ENCODE measurements at regions not wholly inside any gene's neighbourhood (a gene's known extent, or its start where the extent isn't known, plus 50 kb on each side); places are given as distances from the start of the nearest gene placed in this dataset.

DNA sequence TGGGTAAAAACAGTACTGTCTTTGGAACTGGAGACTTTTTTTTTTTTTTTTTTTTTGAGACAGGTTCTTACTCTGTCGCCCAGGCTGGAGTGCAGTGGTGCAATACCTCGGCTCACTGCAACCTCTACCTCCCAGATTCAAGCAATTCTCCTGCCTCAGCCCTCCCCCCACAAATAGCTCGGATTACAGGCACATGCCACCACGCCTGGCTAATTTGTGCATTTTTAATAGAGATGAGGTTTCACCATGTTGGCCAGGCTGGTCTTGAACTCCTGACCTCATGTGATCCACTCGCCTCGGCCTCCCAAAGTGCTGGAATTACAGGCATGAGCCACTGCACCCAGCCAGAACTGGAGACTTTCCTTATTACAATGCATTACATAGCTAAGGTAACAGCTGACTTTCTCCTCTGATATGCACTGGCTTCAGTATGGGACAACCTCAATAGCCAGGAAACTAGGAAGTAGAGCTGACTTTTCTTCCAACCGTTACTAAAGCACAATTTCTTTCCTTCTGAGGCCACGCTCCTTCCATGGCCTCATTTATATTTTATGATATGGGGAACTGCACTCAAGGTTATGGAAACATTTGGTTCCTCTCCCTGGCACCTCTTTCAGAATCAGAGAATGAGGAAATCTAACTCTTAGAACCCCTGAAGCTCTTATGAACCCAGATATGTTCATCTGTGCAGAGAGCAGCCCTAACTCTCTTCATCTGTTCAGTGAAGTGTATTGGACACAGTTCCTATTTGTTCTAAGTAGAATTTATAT, 53.5 kb upstream of the FAM9B start:
- DNase-seq (ENCODE audit: low read depth in 2 of 2), result no peak

DNA sequence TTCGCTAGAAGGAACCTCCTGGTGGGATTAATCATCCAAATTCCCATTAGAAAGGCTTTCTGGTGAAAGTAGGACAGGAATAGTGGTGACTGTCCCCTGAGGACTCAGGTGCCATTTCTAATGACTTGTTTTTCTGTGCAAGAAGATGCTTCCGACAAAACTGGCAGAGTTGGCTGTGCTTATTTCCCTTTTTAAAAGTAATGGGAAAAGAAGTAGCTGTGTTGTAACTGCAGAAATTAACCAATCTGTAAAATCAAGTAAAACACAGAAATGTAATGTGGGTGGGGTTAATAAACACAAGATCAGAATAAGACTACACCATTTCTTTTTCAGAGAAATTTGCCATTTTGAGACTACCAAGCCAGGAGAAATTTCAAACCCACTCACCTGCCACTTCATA, 55.0 kb upstream of the FAM9B start:
- DNase-seq (ENCODE audit: low read depth in 2 of 2), result no peak

DNA sequence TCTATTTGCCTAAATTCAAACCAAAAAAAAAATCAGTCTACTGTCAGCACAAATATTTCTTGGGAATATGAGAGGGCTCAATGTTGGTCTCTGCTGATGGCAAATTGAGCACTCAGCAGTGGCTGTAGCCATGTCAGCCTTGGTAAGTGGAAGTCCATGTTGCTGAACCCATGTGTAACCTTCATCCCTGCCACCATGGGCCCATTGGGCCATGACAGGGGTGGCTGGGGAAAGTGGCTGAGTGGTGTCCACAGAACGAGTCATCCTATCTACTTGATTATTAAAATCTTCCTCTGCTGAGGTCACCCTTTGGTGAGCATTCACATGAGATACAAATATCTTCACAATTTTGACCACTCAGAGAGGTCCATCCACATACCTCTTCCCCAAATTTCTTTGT, 56.8 kb upstream of the FAM9B start:
- no peak for DNase-seq (ENCODE audit: low read depth in 2 of 2)

DNA sequence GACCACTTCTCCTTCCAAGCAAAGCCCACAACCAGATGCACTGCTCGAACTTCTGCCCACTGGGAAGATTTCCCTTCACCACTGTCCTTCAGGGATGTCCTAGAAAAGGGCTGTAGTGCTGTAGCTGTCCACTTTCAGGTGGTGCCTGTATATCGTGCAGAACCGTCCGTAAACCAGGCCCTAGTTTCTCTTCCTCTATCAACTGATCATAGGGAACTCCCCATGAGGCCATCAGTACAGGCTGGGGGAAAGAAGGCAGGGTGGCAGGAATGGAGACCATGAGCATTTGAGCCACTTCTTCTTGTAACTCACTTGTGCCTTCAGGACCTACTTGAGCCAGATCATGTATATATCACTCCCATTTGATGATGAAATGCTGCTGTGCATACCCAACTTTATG, 57.3 kb upstream of the FAM9B start:
- no peak for DNase-seq (ENCODE audit: low read depth in 2 of 2)

DNA sequence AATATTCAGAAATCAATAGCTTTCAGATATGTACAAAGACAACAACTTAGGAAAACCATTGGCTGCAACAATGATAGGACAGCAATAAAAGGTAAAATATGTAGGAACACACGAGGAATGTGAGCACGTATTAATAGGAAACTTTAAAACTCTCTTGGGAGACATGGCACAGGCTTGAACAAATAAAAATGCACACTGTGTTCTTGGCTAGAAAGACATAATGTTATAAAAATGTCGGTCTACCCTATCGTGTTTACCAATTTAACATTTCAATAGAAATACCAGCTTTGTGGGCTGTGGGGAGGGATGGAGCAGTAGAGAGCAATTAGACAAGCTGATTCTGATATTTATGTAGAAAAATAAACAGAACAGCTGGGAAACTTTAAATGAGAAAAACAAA, 69.0 kb upstream of the FAM9B start:
- DNase-seq (ENCODE audit: low read depth in 2 of 2), result no peak

DNA sequence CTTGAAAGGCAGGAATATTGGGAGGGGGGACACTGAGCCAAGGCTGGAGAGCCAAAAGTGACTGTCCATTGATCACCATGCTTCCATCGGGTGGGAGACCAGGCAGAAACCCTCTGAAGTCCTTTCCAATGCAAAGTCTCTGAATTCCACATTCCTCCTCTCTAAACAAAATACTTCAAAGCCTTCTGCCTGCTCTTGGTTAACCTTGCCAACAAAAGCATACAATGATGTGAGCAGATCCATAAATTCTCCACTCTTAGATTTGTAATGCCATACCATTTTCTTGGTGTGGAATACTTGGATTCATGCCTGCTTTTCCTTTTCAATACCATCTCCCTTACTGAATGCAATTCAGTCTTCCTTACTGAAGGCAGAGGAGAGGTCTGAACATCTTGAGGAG, 74.1 kb upstream of the FAM9B start:
- no peak for DNase-seq (ENCODE audit: low read depth in 2 of 2)

DNA sequence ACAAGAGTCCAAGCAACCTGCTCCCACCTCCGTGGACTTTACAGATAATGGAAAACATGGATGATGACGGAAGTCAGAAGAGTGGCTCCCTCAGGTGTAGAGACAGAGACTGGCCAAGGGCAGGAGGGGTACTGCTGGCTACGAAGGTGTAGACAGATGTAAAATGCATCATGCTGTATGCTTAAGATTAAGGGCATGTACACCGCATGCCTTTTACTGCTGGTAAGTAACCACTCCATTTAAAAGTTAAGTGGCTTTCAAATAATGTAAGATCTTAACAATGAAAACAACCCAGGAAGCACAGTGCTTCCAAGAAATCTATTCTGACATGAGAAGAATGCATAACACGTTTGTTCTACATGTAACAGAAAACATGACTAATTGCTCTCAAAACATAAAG, 76.9 kb upstream of the FAM9B start:
- DNase-seq (ENCODE audit: low read depth in 2 of 2), result no peak

DNA sequence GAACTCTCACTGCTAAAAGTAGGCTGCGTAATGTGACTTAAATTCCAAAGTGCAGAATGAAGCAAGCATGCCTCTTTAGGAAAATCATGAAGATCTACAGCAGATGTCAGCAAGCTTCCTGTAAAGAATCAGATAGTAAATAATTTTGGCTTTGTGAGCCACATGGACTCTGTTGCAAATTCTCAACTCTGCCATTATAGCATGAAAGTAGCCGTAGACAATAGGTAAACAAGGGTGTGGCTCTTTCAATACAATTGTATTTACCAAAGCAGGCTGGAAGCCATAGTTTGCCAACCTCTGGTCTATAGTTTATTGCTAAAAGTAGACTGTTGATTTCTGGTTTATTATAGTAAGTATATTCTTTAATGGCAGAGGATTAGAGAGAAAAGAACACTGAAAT, 80.3 kb upstream of the FAM9B start:
- no peak for DNase-seq (ENCODE audit: low read depth in 2 of 2)

DNA sequence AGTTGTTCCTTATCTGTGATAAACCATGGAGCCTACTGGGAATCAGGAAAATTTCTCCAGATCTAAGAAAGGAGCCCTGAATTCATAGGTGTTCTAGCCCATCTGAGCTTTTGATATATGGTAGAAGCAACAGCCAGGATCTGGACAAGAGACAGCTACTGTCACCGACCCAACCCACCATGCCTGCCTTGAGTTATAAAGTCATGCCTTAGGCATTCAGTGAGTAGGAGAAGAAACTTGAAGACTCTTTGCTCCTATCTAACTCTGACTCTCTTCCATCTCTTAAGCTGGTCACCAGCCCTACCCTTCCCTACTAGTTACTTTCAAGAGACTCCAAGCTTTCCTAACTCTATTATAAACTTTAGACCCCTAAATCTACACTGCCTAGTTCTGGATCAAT, 83.9 kb upstream of the FAM9B start:
- DNase-seq (ENCODE audit: low read depth in 2 of 2), result no peak

DNA sequence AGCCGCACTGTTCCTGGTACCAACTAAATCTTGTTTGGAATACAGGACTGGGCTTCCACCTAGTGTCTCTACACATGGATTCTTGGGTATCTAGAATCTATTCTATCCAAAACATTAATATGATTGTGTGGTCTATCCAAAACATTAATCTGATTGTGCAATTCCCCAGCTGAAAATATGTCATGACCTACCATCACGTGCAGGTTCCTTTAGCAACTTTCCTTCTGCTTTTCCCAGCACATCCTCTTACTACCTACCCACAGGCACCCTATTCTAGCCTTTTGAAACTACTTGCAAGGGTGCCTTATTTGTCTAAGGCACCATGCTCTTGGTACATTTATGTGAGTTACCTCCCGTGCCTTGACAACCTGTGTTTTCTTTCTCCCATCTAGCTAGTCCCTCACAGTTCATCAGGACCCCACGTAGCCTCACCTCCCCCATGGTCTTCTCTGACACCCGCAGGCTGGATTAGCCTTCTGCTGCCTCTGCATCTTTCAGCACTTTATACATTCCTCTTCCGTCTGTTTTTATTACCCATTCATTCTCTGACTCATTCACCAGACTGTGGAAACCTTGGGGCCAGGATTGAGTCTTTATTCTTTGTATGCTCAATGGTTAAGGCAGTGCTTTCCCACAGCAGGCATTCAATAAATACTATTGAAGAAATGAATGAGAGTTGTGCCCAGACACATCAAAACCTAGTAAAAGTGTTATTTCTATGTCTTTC, 88.8 kb upstream of the FAM9B start:
- no peak for DNase-seq (ENCODE audit: low read depth in 2 of 2)

DNA sequence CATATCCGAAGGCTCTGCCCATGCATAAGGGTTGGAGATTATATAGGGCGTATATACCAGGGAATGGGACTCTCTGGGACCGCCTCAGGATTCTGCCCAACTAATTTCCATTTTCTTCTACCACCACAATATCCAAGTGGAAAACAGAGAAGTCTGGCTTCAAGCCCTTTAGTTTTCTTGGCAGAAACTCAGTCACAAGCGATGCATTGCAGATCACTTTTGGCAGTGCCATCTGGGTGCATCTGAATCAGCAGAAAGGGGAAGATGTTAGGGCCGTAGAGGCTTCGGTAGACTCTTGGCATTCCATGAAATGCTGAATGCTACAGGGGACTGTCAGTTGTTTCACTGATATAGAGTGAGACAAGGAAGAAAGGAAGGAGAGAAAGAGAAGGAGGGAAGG, 94.1 kb upstream of the FAM9B start:
- no peak for DNase-seq (ENCODE audit: low read depth in 2 of 2)

DNA sequence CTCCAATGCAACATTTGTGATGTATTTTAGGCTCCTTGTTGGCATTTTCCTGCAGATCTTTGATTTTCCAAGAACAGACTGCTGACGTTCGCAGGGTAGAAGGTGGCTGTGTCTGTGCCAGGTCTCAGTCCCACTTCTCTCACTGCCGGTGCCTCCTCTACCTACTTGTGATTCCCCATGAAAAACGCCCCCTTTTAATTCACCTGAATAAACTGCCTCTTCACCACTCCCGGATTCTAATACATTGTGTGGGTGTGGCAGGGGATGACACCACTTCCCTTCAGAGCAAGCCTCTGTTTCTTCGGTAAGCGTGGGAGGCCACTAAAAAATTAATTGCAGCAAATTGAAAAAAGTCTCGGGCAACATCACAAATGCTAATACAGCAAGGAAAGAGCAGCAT, 96.1 kb upstream of the FAM9B start:
- no peak for DNase-seq (ENCODE audit: low read depth in 2 of 2)

DNA sequence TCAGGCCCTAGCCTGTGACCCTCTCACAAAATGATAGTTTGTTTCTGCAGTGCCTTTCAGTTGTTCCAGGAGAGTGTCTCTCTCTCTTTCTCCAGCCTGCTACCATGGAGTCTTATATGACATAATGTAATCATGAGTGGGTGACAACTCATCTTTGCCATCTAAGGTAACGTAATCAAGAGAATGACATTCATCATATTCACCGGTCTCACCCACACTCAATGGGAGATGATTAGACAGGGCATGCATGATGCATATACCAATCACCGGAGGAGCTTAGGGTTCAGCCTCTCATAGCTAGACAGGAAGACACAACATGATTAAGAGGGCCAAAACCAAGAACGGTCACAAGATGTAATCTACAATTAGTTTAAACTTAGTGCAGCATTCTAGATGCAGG, 97.1 kb upstream of the FAM9B start:
- no peak for DNase-seq (ENCODE audit: low read depth in 2 of 2)

DNA sequence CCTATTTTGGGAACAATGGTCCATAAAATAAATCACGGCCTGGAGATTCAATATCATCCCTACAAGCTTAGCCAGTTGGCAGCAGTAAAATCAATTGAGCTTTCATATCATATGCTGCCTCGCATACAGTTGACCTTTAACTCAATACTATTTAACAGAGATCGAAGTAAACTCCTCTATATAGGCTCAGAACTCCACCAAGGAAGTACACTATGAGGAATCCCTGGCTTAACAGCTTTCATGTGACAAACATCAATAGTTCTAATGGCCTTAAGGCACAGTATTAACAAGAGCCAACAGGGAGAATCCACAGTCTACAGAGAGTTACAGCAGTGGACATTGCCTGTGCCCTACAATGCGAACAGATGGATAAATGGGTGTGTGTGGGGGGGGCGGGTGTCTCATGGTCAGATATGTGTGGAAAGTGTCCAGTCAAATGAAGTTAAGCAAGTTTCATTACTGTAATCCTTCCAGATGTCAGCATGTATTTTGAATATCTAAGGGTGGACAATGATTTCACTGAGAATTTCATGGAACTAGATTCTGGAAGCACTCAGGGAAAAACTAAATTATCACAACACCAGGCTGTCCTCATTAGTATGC, 98.2 kb upstream of the FAM9B start:
- peak in 1 of 2 donors; percentile 6 for DNase-seq (ENCODE audit: low read depth in 2 of 2)

DNA sequence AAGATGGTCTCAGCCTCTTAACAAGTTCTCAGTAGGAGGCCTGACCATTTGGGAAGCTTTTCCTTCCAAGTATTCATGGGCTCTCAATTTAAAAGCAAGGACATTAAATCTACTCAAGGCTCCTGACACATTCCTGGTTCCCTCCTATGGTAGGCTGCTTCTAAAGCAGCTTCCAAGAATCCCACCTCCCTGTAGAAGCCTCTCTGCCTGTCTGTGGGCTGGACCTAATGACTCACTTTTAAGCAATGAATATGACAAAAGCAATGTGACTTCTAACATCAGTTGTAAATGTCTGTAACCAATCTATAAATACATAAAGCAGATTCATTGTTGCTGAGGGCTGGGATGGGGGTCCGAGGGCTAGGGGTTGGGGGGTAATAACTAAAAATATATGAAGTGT, 99.5 kb upstream of the FAM9B start:
- DNase-seq (ENCODE audit: low read depth in 2 of 2), result no peak

DNA sequence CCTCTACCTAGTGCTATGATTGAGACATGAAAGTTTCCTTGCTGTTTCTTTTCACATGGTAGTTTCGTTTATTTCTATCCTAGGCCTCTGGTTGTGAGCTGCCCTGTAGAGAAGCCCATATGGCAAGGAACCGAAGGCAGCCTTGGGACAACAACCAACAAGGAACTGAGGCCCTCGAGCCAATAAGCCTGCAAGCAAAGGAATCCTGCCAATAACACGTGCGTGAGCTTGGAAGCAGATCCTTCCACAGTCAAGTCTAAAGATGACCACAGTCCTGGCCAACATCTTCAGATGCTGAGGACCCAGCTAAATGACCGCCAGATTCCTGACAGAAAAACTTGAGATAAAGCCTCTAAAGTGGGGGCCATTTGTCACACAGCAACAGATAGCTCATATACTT, 100.4 kb upstream of the FAM9B start:
- no peak for DNase-seq (ENCODE audit: low read depth in 2 of 2)

DNA sequence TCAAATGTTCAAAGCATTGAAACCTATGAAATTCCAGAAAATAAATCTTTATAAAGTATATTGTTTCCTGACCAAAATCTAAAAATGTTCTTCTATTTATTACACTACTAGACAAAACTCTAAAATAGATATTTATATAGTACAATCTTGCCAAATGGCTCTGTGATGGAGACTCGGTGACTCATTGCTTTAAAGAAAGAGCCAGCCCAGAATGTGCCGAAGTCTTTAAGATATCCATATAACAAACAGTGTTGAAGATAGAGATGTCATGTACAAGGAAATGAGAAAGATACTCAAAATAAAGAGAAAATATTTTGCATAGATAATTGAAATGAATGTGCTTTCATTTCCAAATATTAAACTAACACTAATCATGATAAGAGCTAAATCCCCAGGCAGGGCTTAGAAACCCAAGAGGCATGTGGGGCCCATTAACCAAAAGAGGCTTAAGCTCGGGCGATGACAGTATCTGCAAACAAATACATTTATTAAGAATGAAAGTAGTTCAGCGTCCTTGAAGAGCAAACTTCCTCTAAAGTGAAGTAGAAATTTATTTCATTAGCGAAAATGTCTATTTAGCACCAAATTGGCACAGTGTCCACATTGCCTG, 102.1 kb upstream of the FAM9B start:
- no peak for DNase-seq (ENCODE audit: low read depth in 2 of 2)

DNA sequence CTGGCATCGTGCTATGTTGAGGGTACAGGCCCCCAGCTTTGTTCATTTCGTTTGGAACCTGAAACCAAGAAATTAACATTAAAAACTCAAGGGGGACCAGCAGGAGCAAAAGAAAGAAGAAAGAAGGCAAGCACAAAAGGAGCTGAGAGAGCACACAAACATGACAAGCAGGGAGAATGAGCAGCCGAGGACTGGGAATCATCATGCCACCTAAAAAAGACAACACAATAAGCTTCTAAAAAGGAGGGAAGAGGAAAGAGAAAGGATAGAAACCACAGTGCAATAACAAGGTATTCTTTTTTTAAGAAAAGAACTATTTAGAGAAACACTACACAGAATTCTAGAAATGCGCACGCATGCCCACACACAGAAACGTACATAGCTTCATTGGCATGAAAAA, 103.2 kb upstream of the FAM9B start:
- no peak for DNase-seq (ENCODE audit: low read depth in 2 of 2)

DNA sequence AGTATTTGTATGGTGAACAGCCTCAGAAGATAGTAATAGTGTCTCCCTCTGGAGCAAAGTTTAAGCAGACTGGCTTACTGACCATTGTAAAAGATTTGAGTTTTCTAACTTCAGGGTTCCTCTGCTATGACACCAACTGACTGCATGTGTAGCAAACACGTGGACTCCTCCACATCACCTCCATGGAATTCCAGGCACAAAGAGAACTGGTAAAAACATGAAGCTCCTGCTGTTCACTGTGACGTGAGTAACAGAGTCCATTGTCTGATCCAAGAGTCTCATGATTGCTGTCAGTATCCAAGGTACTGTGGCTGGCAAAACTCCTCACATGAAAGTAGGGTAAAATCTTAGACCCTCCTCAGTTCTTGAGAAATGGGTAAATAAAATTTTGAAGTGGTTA, 107.6 kb upstream of the FAM9B start:
- DNase-seq (ENCODE audit: low read depth in 2 of 2), result no peak

DNA sequence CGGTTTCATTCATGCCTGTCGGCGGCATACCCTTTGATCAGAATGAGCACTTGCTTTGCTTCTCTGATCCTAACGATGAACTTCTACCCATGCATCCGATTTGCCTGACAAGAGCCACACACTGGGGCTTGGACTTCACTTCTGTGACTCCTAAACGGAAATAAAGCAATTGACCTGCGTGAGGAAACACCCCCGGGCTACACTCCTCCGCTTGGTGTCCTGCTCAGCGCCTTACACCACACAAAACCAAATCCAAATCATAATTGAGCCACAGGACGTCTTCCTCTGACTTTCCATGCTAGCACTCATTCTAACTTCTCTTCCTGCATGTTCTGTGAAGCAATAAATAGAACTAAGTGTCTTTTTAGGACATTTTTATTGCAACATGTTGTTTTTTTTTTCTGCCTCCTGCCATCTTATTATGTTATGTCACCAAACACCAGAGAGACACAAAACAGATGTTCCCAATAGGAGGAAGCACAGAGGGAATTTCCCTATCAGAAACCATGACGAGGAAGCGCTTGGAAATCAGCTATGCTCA, 110.8 kb upstream of the FAM9B start:
- no peak for DNase-seq (ENCODE audit: low read depth in 2 of 2)

DNA sequence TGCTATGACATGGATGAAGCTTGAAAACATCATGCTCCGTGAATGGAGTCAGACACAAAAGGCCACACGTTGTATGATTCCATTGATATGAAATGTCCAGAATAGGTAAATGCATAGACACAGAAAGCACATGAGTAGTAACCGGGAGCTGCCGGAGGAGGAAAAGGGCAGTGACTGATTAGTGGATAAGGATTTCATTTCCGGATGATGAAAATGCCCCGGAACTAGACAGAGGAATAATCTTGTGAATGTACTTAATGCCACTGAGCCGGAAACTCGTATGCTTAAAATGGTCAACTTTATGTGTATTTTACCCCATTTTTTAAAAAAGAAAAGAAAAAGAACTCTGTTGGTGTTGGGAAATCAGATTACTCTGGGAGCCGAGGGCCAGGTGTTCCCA, 112.7 kb upstream of the FAM9B start:
- no peak for DNase-seq (ENCODE audit: low read depth in 2 of 2)

DNA sequence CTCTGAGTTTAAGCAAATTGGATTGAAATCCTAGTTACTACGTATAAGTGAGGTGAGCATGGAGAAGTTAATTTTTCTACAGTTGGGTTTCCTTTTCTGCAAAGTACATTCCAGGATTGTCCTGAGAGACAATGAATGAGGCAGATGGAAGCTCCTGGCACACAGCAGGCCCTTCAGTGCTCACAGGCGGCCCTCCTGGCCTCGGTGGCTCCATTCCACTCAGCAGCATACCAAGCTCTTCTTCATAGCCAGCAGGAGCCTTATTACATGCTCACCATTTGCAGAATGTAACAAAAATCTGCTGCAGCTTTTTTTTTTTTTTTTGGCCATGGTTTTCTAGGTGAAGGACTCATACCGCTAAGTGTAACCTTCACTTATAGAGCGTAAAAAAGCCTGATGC, 113.2 kb upstream of the FAM9B start:
- DNase-seq (ENCODE audit: low read depth in 2 of 2), result no peak
